SK-N-SH (cell line): ENCODE measurements at regions not wholly inside any gene's neighbourhood (a gene's known extent, or its start where the extent isn't known, plus 50 kb on each side); places are given as distances from the start of the nearest gene placed in this dataset.

ENCODE experiments used
- CTCF ChIA-PET: fragments of 300-600, 350-600 bp; formaldehyde crosslinking; extraction: SDS; loops from one replicate; lab custom pipeline; 2021; lab: Yijun Ruan, JAX
- POLR2A ChIA-PET: fragments of 350-600 bp; sonication (Branson Sonifier 250); formaldehyde crosslinking; extraction: SDS; loops from one replicate; lab custom pipeline; 2020; ENCODE audit warnings: antibody characterized with exemption, inconsistent platforms; lab: Yijun Ruan, JAX
- DNase-seq: peaks from one replicate; pipeline ENCODE4 v3.0.0; 2012
- H2AFZ ChIP-seq: fragments of 200-600 bp; sonication (generic); 2 replicates; pipeline ENCODE4 v1.8.1; 2016; ENCODE audit warnings: antibody characterized with exemption, mild to moderate bottlenecking, low read depth
- H3F3A ChIP-seq: fragments of 200-600 bp; sonication (generic); replicated peaks from 2 replicates; pipeline ENCODE3; 2016; ENCODE audit warnings: antibody characterized with exemption, mild to moderate bottlenecking; ENCODE audit not compliant: insufficient read depth
- H3K27ac ChIP-seq, 2 experiments: fragments of 200-500 bp in 1 of 2; fragments of 200-600 bp in 1 of 2; sonication (Bioruptor generic) in 1 of 2; sonication (generic), shearing (Covaris generic) in 1 of 2; 2 replicates each; pipeline versions ENCODE4 v1.5.1 to v1.6.1; 2014 to 2016; ENCODE audit warnings: low read depth in 2 of 2, inconsistent platforms in 1 of 2, low read length in 1 of 2, mild to moderate bottlenecking in 1 of 2, mixed read lengths in 1 of 2
- H3K27me3 ChIP-seq: fragments of 200-600 bp; sonication (generic), shearing (Covaris generic); 2 replicates; pipeline ENCODE4 v1.6.1; 2016; ENCODE audit warnings: mixed run types; ENCODE audit not compliant: insufficient read depth
- H3K36me3 ChIP-seq, 2 experiments: fragments of 200-500 bp in 1 of 2; fragments of 200-600 bp in 1 of 2; sonication (Bioruptor generic) in 1 of 2; sonication (generic) in 1 of 2; replicated peaks in 1 of 2; 2 replicates each; pipeline versions ENCODE3 to v1.5.1; 2014 to 2016; ENCODE audit warnings: low read length in 1 of 2, mild to moderate bottlenecking in 1 of 2; ENCODE audit not compliant: insufficient read depth in 2 of 2, control insufficient read depth in 1 of 2
- H3K4me1 ChIP-seq, 2 experiments: fragments of 200-500 bp in 1 of 2; fragments of 200-600 bp in 1 of 2; sonication (Bioruptor generic) in 1 of 2; sonication (generic), shearing (Covaris generic) in 1 of 2; 2 replicates each; pipeline versions ENCODE4 v1.5.1 to v1.6.1; 2014 to 2016; ENCODE audit warnings: low read depth in 1 of 2, low read length in 1 of 2, mixed run types in 1 of 2; ENCODE audit not compliant: insufficient read depth in 2 of 2, control insufficient read depth in 1 of 2
- H3K4me2 ChIP-seq: fragments of 200-600 bp; sonication (generic), shearing (Covaris generic); 2 replicates; pipeline ENCODE4 v1.6.1; 2017; ENCODE audit warnings: mixed run types
- H3K4me3 ChIP-seq, 2 experiments: fragments of 200-500 bp in 1 of 2; fragments of 200-600 bp in 1 of 2; sonication (Bioruptor generic) in 1 of 2; sonication (generic), shearing (Covaris generic) in 1 of 2; 2 replicates each; pipeline versions ENCODE4 v1.5.1 to v1.8.1; 2014 to 2016; ENCODE audit warnings: low read depth in 2 of 2, inconsistent platforms in 1 of 2, low read length in 1 of 2, mild to moderate bottlenecking in 1 of 2, mixed read lengths in 1 of 2, moderate library complexity in 1 of 2
- H3K79me2 ChIP-seq: fragments of 200-600 bp; sonication (generic); 2 replicates; pipeline ENCODE4 v1.8.1; 2017; ENCODE audit warnings: mild to moderate bottlenecking; ENCODE audit not compliant: insufficient read depth
- H3K9ac ChIP-seq: fragments of 200-600 bp; sonication (generic); 2 replicates; pipeline ENCODE4 v1.6.1; 2017; ENCODE audit warnings: mixed run types
- H3K9me2 ChIP-seq: fragments of 200-600 bp; sonication (generic); 2 replicates; pipeline ENCODE4 v1.6.1; 2017; ENCODE audit warnings: mixed run types
- H3K9me3 ChIP-seq: fragments of 200-600 bp; sonication (generic); 2 replicates; pipeline ENCODE4 v1.6.1; 2017; ENCODE audit warnings: mixed run types, mild to moderate bottlenecking, moderate library complexity
- H4K20me1 ChIP-seq: fragments of 200-600 bp; sonication (generic); 2 replicates; pipeline ENCODE4 v1.6.1; 2017; ENCODE audit warnings: mild to moderate bottlenecking, mixed run types; ENCODE audit not compliant: insufficient read depth
- CTCF ChIP-seq: fragments of 200-600 bp; sonication (generic); IDR thresholded peaks from 2 replicates; pipeline ENCODE4 v1.6.1; 2017; ENCODE audit warnings: antibody characterized with exemption, mild to moderate bottlenecking, moderate library complexity
- EZH2phosphoT487 ChIP-seq: fragments of 200-600 bp; sonication (generic); IDR thresholded peaks from 2 replicates; pipeline ENCODE4 v1.6.1; 2017; ENCODE audit warnings: low read depth, mixed run types, mild to moderate bottlenecking, antibody characterized with exemption, moderate library complexity, borderline replicate concordance
- FOXJ3 ChIP-seq: sonication (generic); formaldehyde crosslinking; IDR thresholded peaks from 2 replicates; pipeline ENCODE4 v1.5.1; 2020; ENCODE audit warnings: mild to moderate bottlenecking, missing genetic modification reagents
- GATA2 ChIP-seq: sonication (generic); formaldehyde crosslinking; IDR thresholded peaks from 2 replicates; pipeline ENCODE4 v1.5.0; 2020; ENCODE audit warnings: mild to moderate bottlenecking, missing genetic modification reagents
- JUND ChIP-seq: IDR thresholded peaks from 2 replicates; pipeline ENCODE4 v1.4.0; 2012
- MEF2A ChIP-seq: IDR thresholded peaks from 2 replicates; pipeline ENCODE4 v1.4.0; 2012; ENCODE audit warnings: low read depth, borderline replicate concordance
- NFIC ChIP-seq: IDR thresholded peaks from 2 replicates; pipeline ENCODE4 v1.4.0; 2012; ENCODE audit warnings: borderline replicate concordance
- NRF1 ChIP-seq: IDR thresholded peaks from 2 replicates; pipeline ENCODE4 v1.6.1; 2012; ENCODE audit warnings: low read depth, mild to moderate bottlenecking, low read length
- SIN3A ChIP-seq: IDR thresholded peaks from 2 replicates; pipeline ENCODE4 v1.6.1; 2012; ENCODE audit warnings: low read depth, mild to moderate bottlenecking, low read length, moderate library complexity, borderline replicate concordance
- SMC3 ChIP-seq: IDR thresholded peaks from 2 replicates; pipeline ENCODE4 v1.6.1; 2012; ENCODE audit warnings: low read depth, low read length, improper control_type of control experiment
- USF1 ChIP-seq: IDR thresholded peaks from 2 replicates; pipeline ENCODE4 v1.4.0; 2012; ENCODE audit warnings: low read depth, borderline replicate concordance
- WGBS: methylation state at CpG from one replicate; pipeline ENCODE4 v1.1.6; 2017; ENCODE audit warnings: low lambda C conversion rate; 5-methylcytosine and 5-hydroxymethylcytosine counted together
- TF ChIP-seq, protein P1 (sequence below): fragments of 150-350 bp; IDR thresholded peaks from 2 replicates; pipeline ENCODE4 v1.6.1; 2017; ENCODE audit warnings: antibody characterized with exemption, low read length, low read depth, borderline replicate concordance
- TF ChIP-seq, protein P2 (sequence below): fragments of 150-350 bp; IDR thresholded peaks from 2 replicates; pipeline ENCODE4 v1.6.1; 2016; ENCODE audit warnings: mild to moderate bottlenecking, low read depth, low read length

- no peaks in the 10 kb centered on the region for H3K9me3 ChIP-seq
Observed at GRCh38 chr11:134519390-134519750, 107.3 kb upstream of the B3GAT1 start.

DNA sequence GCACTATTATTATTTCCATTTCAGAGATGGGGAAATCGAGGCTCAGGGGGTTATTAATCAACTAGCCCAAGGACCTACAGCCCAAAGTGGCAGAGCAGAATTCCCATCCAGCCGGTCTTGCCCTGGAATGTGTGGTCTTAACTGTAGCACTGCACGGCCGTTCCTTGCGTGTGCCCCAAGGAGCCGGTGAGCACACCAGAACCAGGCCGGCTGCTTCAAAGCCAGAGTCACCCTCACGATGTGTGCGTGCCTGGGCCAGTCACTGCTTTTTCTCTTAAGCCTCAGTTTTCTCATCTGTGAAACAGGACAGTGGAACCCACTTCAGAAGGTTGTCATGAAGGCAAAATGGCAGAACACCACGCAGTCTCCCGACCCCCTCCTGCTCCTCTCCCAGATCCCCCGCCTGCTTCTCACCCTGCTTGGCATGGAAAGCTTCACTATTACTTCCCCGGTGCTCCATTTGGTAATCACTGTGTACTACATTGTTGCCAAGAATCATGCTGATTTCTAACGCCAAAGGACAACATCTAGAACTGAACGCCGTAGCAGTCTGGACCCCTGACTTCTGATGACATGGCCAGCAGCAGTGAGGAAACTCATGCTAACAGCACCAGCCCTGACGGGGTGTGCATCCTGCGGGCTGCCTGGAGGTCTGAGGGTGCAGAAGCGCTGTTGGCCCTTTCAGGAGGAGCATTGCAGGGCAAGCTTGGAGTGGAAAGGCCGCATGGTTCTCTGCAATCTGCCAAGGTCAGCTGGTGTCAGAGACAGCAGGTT lies 106.8 kb upstream of the B3GAT1 start:
- H3K36me3 ChIP-seq, result no peaks in the 10 kb centered on the region
- no peak for DNase-seq
- POLR2A ChIA-PET, result interaction anchor here (1.0 kb wide), 1 partner anchor 108 kb away, joined by 3 read pairs; no protein-coding TSS in a partner anchor
- no peaks in the 10 kb centered on the region for H3K79me2 ChIP-seq
- H3K4me2 ChIP-seq, result no peak overlapping the region
- TF ChIP-seq, protein P1, sequence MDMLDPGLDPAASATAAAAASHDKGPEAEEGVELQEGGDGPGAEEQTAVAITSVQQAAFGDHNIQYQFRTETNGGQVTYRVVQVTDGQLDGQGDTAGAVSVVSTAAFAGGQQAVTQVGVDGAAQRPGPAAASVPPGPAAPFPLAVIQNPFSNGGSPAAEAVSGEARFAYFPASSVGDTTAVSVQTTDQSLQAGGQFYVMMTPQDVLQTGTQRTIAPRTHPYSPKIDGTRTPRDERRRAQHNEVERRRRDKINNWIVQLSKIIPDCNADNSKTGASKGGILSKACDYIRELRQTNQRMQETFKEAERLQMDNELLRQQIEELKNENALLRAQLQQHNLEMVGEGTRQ, result no peak
- TF ChIP-seq NRF1, result no peak
- no peak for TF ChIP-seq JUND
- no peak for TF ChIP-seq GATA2 (CRISPR knock-in tag)
- no peak for TF ChIP-seq FOXJ3 (CRISPR knock-in tag)
- no peak for TF ChIP-seq MEF2A
- TF ChIP-seq EZH2phosphoT487, result no peak
- H2AFZ ChIP-seq, result no peak overlapping the region
- no peaks in the 10 kb centered on the region for H4K20me1 ChIP-seq
- no peaks in the 10 kb centered on the region; a peak in 1 of 4 replicates for H3K4me1 ChIP-seq
- CTCF ChIA-PET, result interaction anchor here (1.2 kb wide), 1 partner anchor 116 kb away, joined by 3 read pairs; no protein-coding TSS in a partner anchor
- H3F3A ChIP-seq, result no peaks in the 10 kb centered on the region
- no peaks in the 10 kb centered on the region for H3K27me3 ChIP-seq
- no peaks in the 10 kb centered on the region for H3K9me2 ChIP-seq
- WGBS, result 43% methylated on average over 16 of the region's 20 CpGs
- H3K9ac ChIP-seq, result no peak overlapping the region
- H3K27ac ChIP-seq, result no peak overlapping the region
- no peak overlapping the region for H3K4me3 ChIP-seq
- H3K9me3 ChIP-seq, result no peaks in the 10 kb centered on the region

More at GRCh38 chr11:134519390-134519750, 107.3 kb upstream of the B3GAT1 start:
- H3K4me2 ChIP-seq, result no peak overlapping the region
- TF ChIP-seq USF1 (no peak), CTCF (no peak), SIN3A (no peak), NFIC (no peak), SMC3 (no peak), FOXJ3 (CRISPR knock-in tag) (no peak)
- TF ChIP-seq, protein P2, sequence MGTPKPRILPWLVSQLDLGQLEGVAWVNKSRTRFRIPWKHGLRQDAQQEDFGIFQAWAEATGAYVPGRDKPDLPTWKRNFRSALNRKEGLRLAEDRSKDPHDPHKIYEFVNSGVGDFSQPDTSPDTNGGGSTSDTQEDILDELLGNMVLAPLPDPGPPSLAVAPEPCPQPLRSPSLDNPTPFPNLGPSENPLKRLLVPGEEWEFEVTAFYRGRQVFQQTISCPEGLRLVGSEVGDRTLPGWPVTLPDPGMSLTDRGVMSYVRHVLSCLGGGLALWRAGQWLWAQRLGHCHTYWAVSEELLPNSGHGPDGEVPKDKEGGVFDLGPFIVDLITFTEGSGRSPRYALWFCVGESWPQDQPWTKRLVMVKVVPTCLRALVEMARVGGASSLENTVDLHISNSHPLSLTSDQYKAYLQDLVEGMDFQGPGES, result no peak
- no peak overlapping the region for H3K9ac ChIP-seq
- H4K20me1 ChIP-seq, result no peaks in the 10 kb centered on the region
- CTCF ChIA-PET, result no interaction called here
- no peaks in the 10 kb centered on the region for H3K9me2 ChIP-seq
- no peaks in the 10 kb centered on the region for H3K79me2 ChIP-seq
- H3K36me3 ChIP-seq, result no peaks in the 10 kb centered on the region
- no peak overlapping the region for H2AFZ ChIP-seq
- H3K27me3 ChIP-seq, result no peaks in the 10 kb centered on the region
- POLR2A ChIA-PET, result interaction anchor here (1.0 kb wide), 1 partner anchor 108 kb away, joined by 3 read pairs; no protein-coding TSS in a partner anchor
- no peaks in the 10 kb centered on the region for H3F3A ChIP-seq
- H3K4me3 ChIP-seq, result no peak overlapping the region
- DNase-seq, result no peak
- no peaks in the 10 kb centered on the region; a peak in 1 of 4 replicates for H3K4me1 ChIP-seq
- H3K27ac ChIP-seq, result no peak overlapping the region
- WGBS, result 25% methylated on average over 5 of the region's 6 CpGs
